Ishikawa (cell line): ENCODE measurements at regions not wholly inside any gene's neighbourhood (a gene's known extent, or its start where the extent isn't known, plus 50 kb on each side); places are given as distances from the start of the nearest gene placed in this dataset.

Experiments used
- EGR1 ChIP-seq: IDR thresholded peaks from 2 replicates; pipeline ENCODE4 v1.6.1; 2012
- EP300 ChIP-seq: IDR thresholded peaks from 2 replicates; pipeline ENCODE4 v1.6.1; 2012; ENCODE audit warnings: borderline replicate concordance
- REST ChIP-seq: IDR thresholded peaks from 2 replicates; pipeline ENCODE4 v1.6.1; 2012; ENCODE audit warnings: low read depth, mild to moderate bottlenecking
- TEAD4 ChIP-seq: IDR thresholded peaks from 2 replicates; pipeline ENCODE4 v1.6.1; 2012

GRCh38 chr12:92339198-92339821 is 193.7 kb upstream of the BTG1 start:
- no peak for TF ChIP-seq REST
- no peak for TF ChIP-seq EGR1
- TF ChIP-seq EP300: no peak
- TF ChIP-seq TEAD4: no peak
